BJ (cell line): ENCODE measurements at regions not wholly inside any gene's neighbourhood (a gene's known extent, or its start where the extent isn't known, plus 50 kb on each side); places are given as distances from the start of the nearest gene placed in this dataset.
"Not testable (repeated sequence)": the region's sequence is repeated elsewhere in the genome, so short reads cannot be mapped to it uniquely, and the experiment has no call there.

Source experiments
- CTCF ChIA-PET: fragments of 350-600 bp; formaldehyde crosslinking; extraction: SDS; loops from one replicate; lab custom pipeline; 2021; ENCODE audit warnings: antibody characterized with exemption, inconsistent platforms; lab: Yijun Ruan, JAX
- POLR2A ChIA-PET: fragments of 300-600 bp; sonication (Branson Sonifier 250); formaldehyde crosslinking; extraction: SDS; loops from one replicate; lab custom pipeline; 2021; ENCODE audit warnings: antibody characterized with exemption; lab: Charles Lee
- DNase-seq: peaks from one replicate; pipeline ENCODE4 v3.0.0-alpha.2; 2011; ENCODE audit warnings: low read depth
- H3K27me3 ChIP-seq: 2 replicates; pipeline ENCODE4 v1.6.0; 2011; ENCODE audit warnings: low read length; ENCODE audit not compliant: control insufficient read depth, insufficient read depth
- H3K36me3 ChIP-seq: 2 replicates; pipeline ENCODE4 v1.5.1; 2011; ENCODE audit warnings: low read length; ENCODE audit not compliant: control insufficient read depth, insufficient read depth
- H3K4me3 ChIP-seq: 2 replicates; pipeline ENCODE4 v1.5.1; 2011; ENCODE audit warnings: low read depth, mild to moderate bottlenecking, control low read depth, low read length
- CTCF ChIP-seq: IDR thresholded peaks from 2 replicates; pipeline ENCODE4 v1.5.1; 2011; ENCODE audit warnings: low read depth, mild to moderate bottlenecking, control low read depth, inconsistent platforms, low read length, moderate library complexity; ENCODE audit not compliant: insufficient read depth

DNA sequence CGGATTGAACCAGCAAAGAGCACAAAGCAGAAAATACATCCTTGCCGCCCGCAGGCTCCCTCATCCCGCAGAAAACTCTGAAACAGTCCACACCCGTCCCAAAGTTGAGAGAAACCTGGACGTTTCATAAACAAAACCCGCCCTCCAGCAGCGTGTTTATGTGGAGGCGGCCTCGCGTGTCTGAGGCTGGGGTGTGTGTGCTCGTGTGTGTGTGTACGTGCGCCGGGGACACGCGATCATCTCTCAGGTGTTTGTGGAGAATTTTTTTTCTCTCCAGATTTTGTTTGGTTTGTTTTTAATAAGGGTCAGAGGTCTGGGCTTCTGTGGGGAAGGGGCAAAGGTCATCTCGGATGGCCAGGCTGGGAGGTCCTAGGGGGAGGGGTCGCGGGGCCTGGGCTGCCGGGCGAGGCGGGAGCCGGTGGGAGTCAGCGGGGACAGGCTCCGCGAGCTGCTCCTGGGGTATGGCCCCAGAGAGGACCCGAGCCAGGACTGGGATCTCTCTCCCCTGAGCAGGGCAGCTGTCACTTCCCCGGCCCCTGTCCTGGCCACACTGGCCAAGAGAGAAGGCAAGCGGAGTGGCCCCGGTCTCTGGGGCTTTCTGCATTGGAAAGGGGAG, 206.4 kb downstream of the C9orf50 start:
- Histone ChIP-seq H3K36me3 (no peaks in the 10 kb centered on the region), H3K27me3 (no peaks in the 10 kb centered on the region), H3K4me3 (peak overlapping the region; percentile 35; the same call in 1 of the 2 replicates)
- POLR2A ChIA-PET = no interaction called here
- TF ChIP-seq CTCF = no peak
- CTCF ChIA-PET = interaction anchor here (1.1 to 1.5 kb wide), 4 partner anchors 22 to 283 kb away, joined by 3 to 5 read pairs (median 4); no protein-coding TSS in a partner anchor
- DNase-seq = no peak

DNA sequence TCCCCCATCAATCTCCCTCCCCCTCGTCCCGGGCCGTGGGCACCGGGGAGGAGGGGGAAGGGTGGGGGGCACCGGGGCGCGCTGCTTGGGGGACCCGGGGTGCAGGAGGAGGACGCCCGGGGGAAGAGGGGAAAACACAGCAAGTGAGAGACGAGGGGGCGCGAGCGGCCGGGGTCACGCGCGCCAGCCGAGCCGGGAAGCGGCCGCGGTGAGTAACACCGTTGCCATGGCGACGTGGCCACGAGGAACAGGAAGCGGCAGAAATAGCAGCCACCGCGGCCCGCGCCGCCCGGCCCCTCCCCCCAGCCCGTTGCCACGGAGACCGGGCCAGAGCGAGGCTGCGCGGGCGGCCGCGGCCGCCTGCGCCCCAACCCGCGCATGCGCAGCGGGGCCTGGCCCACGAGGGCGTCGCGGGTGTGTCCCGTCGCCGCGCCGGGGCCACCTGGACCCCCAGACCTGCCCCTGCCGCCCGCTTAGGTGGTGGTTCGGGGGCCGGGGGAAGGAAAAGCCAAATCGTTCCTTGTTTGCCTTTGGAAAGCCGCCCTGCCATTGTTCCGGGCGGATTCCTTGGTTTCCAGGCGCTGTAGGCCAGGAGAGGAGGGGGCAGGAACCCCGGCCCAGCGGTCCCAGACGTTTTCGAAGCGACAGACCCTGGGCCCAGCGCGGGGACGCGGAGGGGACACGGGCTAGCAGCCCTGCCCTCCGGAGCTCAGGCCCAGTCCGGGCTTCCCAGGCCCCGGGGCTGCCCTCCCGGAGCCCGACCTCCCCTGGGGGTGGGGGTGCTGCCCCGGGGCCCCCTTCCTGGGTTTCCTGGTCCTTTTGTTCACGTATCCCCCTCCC, 207.1 kb downstream of the C9orf50 start:
- CTCF ChIA-PET = interaction anchor here (1.3 kb wide), 1 partner anchor 23 kb away, joined by 3 read pairs; no protein-coding TSS in a partner anchor
- no peak for TF ChIP-seq CTCF
- POLR2A ChIA-PET = interaction anchor here (0.9 kb wide), 1 partner anchor 75 kb away, joined by 5 read pairs; no protein-coding TSS in a partner anchor
- peak; percentile 74 for DNase-seq
- no peaks in the 10 kb centered on the region for H3K27me3 ChIP-seq
- no peaks in the 10 kb centered on the region for H3K36me3 ChIP-seq
- H3K4me3 ChIP-seq = peak overlapping the region; percentile 35

DNA sequence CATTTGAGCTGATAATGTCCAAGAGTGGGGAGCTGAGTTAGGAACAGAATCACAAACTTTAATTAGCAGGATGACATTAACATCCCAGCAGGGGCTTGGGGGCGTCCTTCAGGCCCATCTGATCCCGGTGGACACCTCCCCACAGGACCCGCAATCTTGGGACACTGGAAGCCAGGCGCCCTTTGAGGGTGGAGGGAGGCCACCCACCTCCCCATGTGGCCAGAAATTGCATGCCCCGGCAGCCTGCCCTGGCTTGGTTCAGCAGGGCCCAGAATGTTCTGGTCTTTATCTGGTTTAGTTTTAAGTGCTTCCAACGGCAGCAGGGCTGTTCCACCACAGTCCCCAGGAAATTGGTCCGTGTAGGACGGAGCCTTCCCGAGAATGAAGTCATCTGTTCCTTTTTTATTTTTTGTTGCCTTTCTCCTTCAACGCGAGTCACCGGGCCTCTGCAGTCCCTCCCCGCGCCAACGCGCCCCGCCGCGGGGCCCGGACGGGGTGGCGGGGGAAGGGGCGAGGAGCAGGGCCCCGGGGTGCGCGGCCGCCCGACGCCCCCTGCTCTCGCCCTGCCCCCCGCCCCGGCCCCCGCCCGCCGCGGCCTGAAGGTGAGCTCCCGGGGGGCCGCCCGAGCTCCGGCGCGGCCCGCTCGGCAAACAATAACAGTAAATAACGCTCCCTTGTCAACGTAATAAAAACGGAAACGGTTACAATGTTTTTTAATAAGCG, 207.9 kb downstream of the C9orf50 start:
- no peak for TF ChIP-seq CTCF
- ChIA-PET CTCF (no interaction called here), POLR2A (interaction anchor here (0.9 kb wide), 1 partner anchor 74 kb away, joined by 5 read pairs; no protein-coding TSS in a partner anchor)
- no peaks in the 10 kb centered on the region for H3K36me3 ChIP-seq
- no peaks in the 10 kb centered on the region for H3K27me3 ChIP-seq
- peak overlapping the region; percentile 34 for H3K4me3 ChIP-seq
- DNase-seq = peak; percentile 43

DNA sequence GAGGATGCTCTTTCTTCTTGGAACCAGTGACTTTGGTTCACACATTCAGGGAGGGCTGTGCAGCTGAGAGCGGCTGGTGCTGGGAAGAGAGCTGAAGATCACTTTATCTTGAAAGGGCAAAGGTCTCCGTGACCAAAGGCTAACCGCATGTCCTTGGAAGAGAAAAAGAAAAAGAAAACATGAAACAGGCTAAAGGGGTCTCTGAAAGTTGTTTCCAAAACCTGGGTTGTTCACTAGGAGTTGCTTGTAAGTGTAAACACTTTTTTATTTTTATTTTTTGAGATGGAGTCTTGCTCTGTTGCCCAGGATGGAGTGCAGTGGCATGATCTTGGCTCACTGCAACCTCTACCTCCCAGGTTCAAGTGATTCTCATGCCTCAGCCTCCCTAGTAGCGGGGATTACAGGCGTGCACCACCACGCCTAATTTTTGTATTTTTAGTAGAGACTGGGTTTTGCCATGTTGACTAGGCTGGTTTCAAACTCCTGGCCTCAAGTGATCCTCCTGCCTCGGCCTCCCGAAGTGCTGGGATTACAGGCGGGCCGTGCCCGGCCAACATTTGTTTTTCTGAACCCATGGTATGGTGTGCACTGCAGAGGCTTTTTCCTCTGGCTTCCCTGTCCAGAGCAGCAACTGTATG, 208.6 kb downstream of the C9orf50 start:
- H3K4me3 ChIP-seq, H3K36me3 ChIP-seq, DNase-seq, CTCF ChIA-PET, H3K27me3 ChIP-seq, POLR2A ChIA-PET: not testable (repeated sequence)

DNA sequence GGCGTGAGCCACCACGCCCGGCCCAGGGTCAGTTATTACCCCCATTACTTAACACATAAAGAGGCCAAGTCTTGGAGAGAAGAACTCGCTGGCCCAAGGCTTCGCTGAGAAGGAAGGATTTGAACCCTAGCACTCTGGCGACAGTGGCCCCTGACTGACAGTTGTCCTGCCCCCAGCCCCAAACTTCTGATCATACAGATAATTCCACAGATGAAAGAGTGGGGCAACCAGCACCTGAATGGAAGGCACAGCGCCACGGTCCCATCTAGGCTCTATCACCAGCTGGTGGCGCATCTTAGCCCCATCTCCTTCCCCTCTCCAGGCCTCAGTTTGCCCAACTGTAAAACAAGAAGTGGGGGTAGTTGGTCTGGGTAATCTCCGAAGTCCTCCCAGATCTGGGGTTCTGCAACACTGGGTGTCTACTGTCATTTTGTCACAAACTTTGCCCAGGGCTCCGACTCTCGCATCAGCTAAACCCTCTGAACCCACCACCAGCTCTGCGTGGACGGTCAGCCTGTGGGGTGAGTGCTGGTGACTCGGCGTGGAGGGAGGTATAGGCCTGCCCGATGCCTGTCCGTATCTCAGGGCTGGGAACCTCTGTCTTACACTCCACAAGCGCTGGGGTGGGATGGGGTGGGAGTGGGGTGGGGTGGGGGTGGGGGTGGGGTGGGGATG, 209.3 kb downstream of the C9orf50 start:
- Histone ChIP-seq H3K36me3 (no peaks in the 10 kb centered on the region), H3K4me3 (no peak overlapping the region), H3K27me3 (no peaks in the 10 kb centered on the region)
- no peak for TF ChIP-seq CTCF
- no peak for DNase-seq
- ChIA-PET POLR2A (no interaction called here), CTCF (no interaction called here)
